C4-2B (cell line): ENCODE measurements at regions not wholly inside any gene's neighbourhood (a gene's known extent, or its start where the extent isn't known, plus 50 kb on each side); places are given as distances from the start of the nearest gene placed in this dataset.

Experiments
- CTCF ChIP-seq: fragments of 450-650 bp; conservative IDR thresholded peaks from 2 replicates; pipeline ENCODE4 v1.5.1; 2017; ENCODE audit warnings: mild to moderate bottlenecking
- ZFX ChIP-seq: fragments of 450-650 bp; IDR thresholded peaks from 2 replicates; pipeline ENCODE4 v1.6.1; 2017

- TF ChIP-seq CTCF (no peak), ZFX (no peak)
Measured at GRCh38 chr4:17315459-17315858, 196.4 kb downstream of the QDPR start.
